GM13976 (cell line): ENCODE measurements at regions not wholly inside any gene's neighbourhood (a gene's known extent, or its start where the extent isn't known, plus 50 kb on each side); places are given as distances from the start of the nearest gene placed in this dataset.

ENCODE experiments used
- DNase-seq: peaks from one replicate; pipeline ENCODE4 v3.0.0; 2012; ENCODE audit warnings: low spot score
- CTCF ChIP-seq: IDR thresholded peaks from 2 replicates; pipeline ENCODE4 v1.5.1; 2012; ENCODE audit warnings: borderline replicate concordance, mild to moderate bottlenecking; ENCODE audit not compliant: insufficient read depth; ENCODE audit errors: extremely low read depth, missing control alignments, control extremely low read depth
- in situ Hi-C: fragments of 300-500 bp; cut with MboI; formaldehyde crosslinking; loops from one replicate; pipeline ENCODE4 v1.12.0; 2022; ENCODE audit warnings: low sequenced_read_pairs, mixed read lengths, inconsistent platforms; ENCODE audit not compliant: unreplicated experiment

GRCh38 chr5:152072091-152072490 lies 147.4 kb upstream of the GLRA1 start:
- DNase-seq: no peak
- in situ Hi-C loops: no loop called here
- TF ChIP-seq CTCF: no peak

- no peak for DNase-seq
- in situ Hi-C loops: no loop called here
- TF ChIP-seq CTCF: no peak
Observed at GRCh38 chr5:152070591-152070990, 145.9 kb upstream of the GLRA1 start.

DNA sequence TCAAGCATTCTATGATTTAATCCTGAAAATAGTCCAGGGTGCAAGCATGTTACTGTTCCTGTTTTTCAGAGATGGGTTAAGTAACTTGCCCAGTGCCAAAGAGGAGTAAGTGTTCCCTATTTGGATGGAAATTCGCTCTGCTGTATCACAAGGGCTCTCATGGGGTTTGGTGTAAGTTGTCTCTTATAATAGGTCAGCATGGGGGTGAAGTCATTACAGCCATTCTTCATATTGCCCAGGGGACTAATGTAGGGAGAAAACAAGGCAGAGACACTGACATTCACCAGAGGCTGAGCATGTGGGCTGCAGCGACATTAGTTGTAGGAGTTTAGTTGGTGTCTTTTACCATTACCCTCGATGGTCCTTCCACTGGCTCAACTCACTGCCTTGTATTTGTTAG lies 142.1 kb upstream of the GLRA1 start:
- TF ChIP-seq CTCF: no peak
- DNase-seq: no peak
- in situ Hi-C loops: no loop called here

DNA sequence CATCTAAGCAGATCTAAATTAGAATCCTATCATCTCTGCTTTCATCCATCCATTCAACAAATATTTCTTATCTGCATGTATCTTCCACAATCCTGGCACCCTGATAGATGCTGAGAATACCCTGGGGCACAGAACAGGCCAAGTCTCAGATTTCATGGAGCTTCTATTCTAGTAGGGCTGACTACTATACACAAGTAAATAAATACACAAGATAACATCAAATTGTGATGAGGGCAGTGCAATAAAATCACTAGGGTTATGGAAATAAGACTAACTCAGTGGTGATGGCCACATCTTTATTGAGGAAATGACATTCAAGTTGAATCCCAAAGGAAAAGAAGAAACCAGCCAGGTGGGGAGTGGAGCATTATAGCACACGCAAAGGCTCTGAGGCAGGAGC lies 138.4 kb upstream of the GLRA1 start:
- no peak for TF ChIP-seq CTCF
- no peak for DNase-seq
- in situ Hi-C loops: no loop called here

DNA sequence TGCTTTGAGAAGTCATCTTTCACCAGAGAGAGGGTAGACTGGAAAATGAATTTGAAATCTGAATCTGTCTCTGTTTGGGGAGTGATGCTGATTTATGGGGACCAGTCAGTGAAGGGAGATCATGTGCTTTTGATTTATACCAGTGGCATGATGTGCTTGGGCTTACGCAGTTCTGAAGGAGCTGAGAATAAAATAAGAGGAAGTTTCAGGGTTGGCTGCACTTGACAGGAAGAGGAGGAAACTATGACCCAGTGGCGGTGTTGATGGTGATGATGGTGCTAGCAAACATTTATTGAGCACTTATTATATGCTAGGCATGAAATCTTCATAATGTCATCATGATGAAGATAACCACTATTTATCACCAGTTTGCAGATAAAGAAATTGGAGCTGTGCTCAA lies 136.4 kb upstream of the GLRA1 start:
- no peak for TF ChIP-seq CTCF
- in situ Hi-C loops: no loop called here

GRCh38 chr5:152058267-152058666 lies 133.6 kb upstream of the GLRA1 start:
- TF ChIP-seq CTCF: no peak
- DNase-seq: no peak
- in situ Hi-C loops: no loop called here

More for the DNA sequence above, 136.4 kb upstream of the GLRA1 start:
- DNase-seq: no peak

DNA sequence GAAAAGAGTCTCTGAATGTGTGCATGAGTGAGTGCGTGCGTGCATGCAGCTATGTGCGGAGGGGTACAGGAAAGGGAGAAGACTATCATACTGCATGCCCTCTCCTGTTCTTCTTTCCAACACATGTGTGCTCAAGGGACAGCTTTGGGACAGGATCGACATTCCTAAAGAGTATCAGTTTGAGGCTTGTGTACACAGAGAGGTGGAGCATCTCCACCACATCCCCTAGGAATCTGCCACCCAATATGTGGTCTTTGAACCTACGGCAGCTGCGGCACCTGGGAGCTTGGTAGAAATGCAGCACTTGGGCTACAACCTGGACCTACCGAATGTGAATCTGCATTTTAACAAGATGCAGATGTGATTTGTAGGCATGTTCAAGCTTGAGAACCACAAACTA lies 132.3 kb upstream of the GLRA1 start:
- in situ Hi-C loops: no loop called here
- no peak for TF ChIP-seq CTCF
- no peak for DNase-seq
